ENCODE measurements at regions not wholly inside any gene's neighbourhood (a gene's known extent, or its start where the extent isn't known, plus 50 kb on each side); places are given as distances from the start of the nearest gene placed in this dataset.

DNA sequence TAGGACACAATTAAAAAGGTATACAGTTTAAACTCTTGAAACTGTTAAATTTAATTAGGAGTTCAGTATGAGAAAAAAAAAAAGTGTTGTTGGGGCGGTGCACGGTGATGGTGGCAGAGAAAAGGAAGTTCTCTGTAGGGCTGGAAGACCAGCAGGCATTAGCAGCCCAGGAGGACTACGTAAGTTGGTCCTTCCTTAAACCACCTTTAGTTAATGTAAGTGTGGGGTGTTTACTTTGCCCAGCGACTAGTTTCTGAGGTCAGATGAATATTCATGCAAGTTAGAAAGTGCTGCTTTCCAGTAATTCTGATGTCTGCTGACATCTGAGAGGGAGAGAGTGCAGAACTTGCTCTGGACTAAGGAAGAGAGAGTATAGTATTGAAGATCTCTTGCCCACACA, 54.9 kb downstream of the NKX2-1 start:
- H3K9ac ChIP-seq (ENCODE audit: insufficient read depth in 1 of 2, low read depth in 2 of 2, low read length in 2 of 2): no peak overlapping the region
- H3K9me1 ChIP-seq (ENCODE audit: control insufficient read depth, insufficient read depth, low read length): no peaks in the 10 kb centered on the region
- 0% methylated on average over 2 of the region's 4 CpGs for WGBS (ENCODE audit: insufficient coverage, low coverage, missing lambda C conversion rate)
- no peaks in the 10 kb centered on the region for H3K36me3 ChIP-seq (ENCODE audit: control insufficient read depth, insufficient read depth, low read length)
- no peaks in the 10 kb centered on the region for H3K9me3 ChIP-seq (replicated peaks; ENCODE audit: control insufficient read depth, insufficient read depth, low read depth, low read length)
- no peaks in the 10 kb centered on the region for H3K27me3 ChIP-seq (ENCODE audit: control insufficient read depth in 2 of 2, insufficient read depth in 2 of 2, low read length in 2 of 2)
- H3K27ac ChIP-seq (ENCODE audit: extremely low read depth, low read depth, low read length): no peak overlapping the region
- no TSS peak for BruUV-seq (replicated peaks)
- in situ Hi-C loops (cut with MboI): no loop called here
- H4K20me1 ChIP-seq (replicated peaks; ENCODE audit: control insufficient read depth, insufficient read depth, low read length): no peaks in the 10 kb centered on the region
- intact Hi-C loops (cut with micrococcal nuclease): no loop called here
- no peak overlapping the region for H3K4me3 ChIP-seq
- no peak overlapping the region for H2AFZ ChIP-seq (ENCODE audit: low read depth, low read length)
- ChIA-PET CTCF (ENCODE audit: low intra/inter-chr PET ratio) (no interaction called here), POLR2A (no interaction called here)
- TF ChIP-seq MBD2 (IDR thresholded peaks at IDR 0.05; ENCODE audit: borderline replicate concordance, low read depth) (no peak), TAF7 (tag; IDR thresholded peaks at IDR 0.05) (no peak), ZNF780A (CRISPR knock-in tag; IDR thresholded peaks at IDR 0.05) (no peak), NFIX (CRISPR knock-in tag; IDR thresholded peaks at IDR 0.05; ENCODE audit: low read depth) (no peak), EWSR1 (IDR thresholded peaks at IDR 0.05; ENCODE audit: borderline replicate concordance, low read depth, partially characterized antibody) (no peak)
- TF ChIP-seq, protein P1, sequence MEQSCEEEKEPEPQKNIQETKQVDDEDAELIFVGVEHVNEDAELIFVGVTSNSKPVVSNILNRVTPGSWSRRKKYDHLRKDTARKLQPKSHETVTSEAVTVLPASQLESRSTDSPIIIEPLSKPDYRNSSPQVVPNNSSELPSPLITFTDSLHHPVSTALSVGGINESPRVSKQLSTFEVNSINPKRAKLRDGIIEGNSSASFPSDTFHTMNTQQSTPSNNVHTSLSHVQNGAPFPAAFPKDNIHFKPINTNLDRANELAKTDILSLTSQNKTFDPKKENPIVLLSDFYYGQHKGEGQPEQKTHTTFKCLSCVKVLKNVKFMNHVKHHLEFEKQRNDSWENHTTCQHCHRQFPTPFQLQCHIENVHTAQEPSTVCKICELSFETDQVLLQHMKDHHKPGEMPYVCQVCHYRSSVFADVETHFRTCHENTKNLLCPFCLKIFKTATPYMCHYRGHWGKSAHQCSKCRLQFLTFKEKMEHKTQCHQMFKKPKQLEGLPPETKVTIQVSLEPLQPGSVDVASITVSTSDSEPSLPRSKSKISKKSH (CRISPR knock-in tag; IDR thresholded peaks at IDR 0.05): no peak
- TF ChIP-seq, protein P2, sequence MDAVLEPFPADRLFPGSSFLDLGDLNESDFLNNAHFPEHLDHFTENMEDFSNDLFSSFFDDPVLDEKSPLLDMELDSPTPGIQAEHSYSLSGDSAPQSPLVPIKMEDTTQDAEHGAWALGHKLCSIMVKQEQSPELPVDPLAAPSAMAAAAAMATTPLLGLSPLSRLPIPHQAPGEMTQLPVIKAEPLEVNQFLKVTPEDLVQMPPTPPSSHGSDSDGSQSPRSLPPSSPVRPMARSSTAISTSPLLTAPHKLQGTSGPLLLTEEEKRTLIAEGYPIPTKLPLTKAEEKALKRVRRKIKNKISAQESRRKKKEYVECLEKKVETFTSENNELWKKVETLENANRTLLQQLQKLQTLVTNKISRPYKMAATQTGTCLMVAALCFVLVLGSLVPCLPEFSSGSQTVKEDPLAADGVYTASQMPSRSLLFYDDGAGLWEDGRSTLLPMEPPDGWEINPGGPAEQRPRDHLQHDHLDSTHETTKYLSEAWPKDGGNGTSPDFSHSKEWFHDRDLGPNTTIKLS (IDR thresholded peaks at IDR 0.05; ENCODE audit: borderline replicate concordance, low read depth): no peak
- TF ChIP-seq, protein P3, sequence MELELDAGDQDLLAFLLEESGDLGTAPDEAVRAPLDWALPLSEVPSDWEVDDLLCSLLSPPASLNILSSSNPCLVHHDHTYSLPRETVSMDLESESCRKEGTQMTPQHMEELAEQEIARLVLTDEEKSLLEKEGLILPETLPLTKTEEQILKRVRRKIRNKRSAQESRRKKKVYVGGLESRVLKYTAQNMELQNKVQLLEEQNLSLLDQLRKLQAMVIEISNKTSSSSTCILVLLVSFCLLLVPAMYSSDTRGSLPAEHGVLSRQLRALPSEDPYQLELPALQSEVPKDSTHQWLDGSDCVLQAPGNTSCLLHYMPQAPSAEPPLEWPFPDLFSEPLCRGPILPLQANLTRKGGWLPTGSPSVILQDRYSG (tag; conservative IDR thresholded peaks at IDR 0.05; ENCODE audit: low read depth): no peak
- no peaks in the 10 kb centered on the region for H3K4me1 ChIP-seq (replicated peaks in 1 of 2; ENCODE audit: control insufficient read depth in 2 of 2, insufficient read depth in 2 of 2, low read length in 2 of 2)
- FAIRE-seq: no peak
- ATAC-seq: no peak
- no peak overlapping the region for H3K4me2 ChIP-seq (ENCODE audit: insufficient read depth, low read length)
- no peaks in the 10 kb centered on the region for H3K79me2 ChIP-seq (ENCODE audit: control insufficient read depth, insufficient read depth, low read length)
- no peak for DNase-seq (ENCODE audit: extremely low read depth in 1 of 4, low spot score in 3 of 4)
